ENCODE measurements at regions not wholly inside any gene's neighbourhood (a gene's known extent, or its start where the extent isn't known, plus 50 kb on each side); places are given as distances from the start of the nearest gene placed in this dataset.

GRCh38 chr4:41391271-41391670 lies 134.5 kb downstream of the UCHL1 start:
- no peak for DNase-seq

GRCh38 chr4:41394481-41394894 lies 137.8 kb downstream of the UCHL1 start:
- DNase-seq: no peak

- DNase-seq: no peak
Observed at GRCh38 chr4:41396214-41396613, 139.5 kb downstream of the UCHL1 start.

- no peak for DNase-seq
Observed at GRCh38 chr4:41396869-41397268, 140.1 kb downstream of the UCHL1 start.

- DNase-seq: no peak
Observed at GRCh38 chr4:41399231-41399630, 138.7 kb upstream of the LIMCH1 start.

GRCh38 chr4:41400296-41400695 lies 137.7 kb upstream of the LIMCH1 start:
- no peak for DNase-seq

- DNase-seq: no peak
Observed at GRCh38 chr4:41405464-41406112, 132.4 kb upstream of the LIMCH1 start.

GRCh38 chr4:41406113-41406516 lies 131.8 kb upstream of the LIMCH1 start:
- DNase-seq: no peak

- no peak for DNase-seq
Observed at GRCh38 chr4:41408150-41408549, 129.8 kb upstream of the LIMCH1 start.

- DNase-seq: peak; percentile 59
Observed at GRCh38 chr4:41408859-41409593, 128.9 kb upstream of the LIMCH1 start.

GRCh38 chr4:41409594-41409895 lies 128.4 kb upstream of the LIMCH1 start:
- DNase-seq: no peak

GRCh38 chr4:41410049-41410448 lies 127.9 kb upstream of the LIMCH1 start:
- DNase-seq: peak; percentile 7

- peak; percentile 55 for DNase-seq
Observed at GRCh38 chr4:41413670-41414411, 124.1 kb upstream of the LIMCH1 start.

GRCh38 chr4:41414412-41414779 lies 123.6 kb upstream of the LIMCH1 start:
- no peak for DNase-seq

GRCh38 chr4:41418444-41418843 lies 119.5 kb upstream of the LIMCH1 start:
- DNase-seq: peak; percentile 9

- no peak for DNase-seq
Observed at GRCh38 chr4:41420541-41420940, 117.4 kb upstream of the LIMCH1 start.

GRCh38 chr4:41423117-41423516 lies 114.8 kb upstream of the LIMCH1 start:
- DNase-seq: no peak

- DNase-seq: no peak
Observed at GRCh38 chr4:41424522-41424921, 113.4 kb upstream of the LIMCH1 start.

GRCh38 chr4:41425650-41426049 lies 112.3 kb upstream of the LIMCH1 start:
- DNase-seq: no peak

GRCh38 chr4:41426539-41426938 lies 111.4 kb upstream of the LIMCH1 start:
- no peak for DNase-seq

GRCh38 chr4:41427306-41427882 lies 110.6 kb upstream of the LIMCH1 start:
- DNase-seq: no peak

- no peak for DNase-seq
Observed at GRCh38 chr4:41427931-41428600, 109.9 kb upstream of the LIMCH1 start.

- DNase-seq: no peak
Observed at GRCh38 chr4:41428601-41429279, 109.2 kb upstream of the LIMCH1 start.
